Astrocyte (in vitro differentiated cells and primary cell): ENCODE measurements at regions not wholly inside any gene's neighbourhood (a gene's known extent, or its start where the extent isn't known, plus 50 kb on each side); places are given as distances from the start of the nearest gene placed in this dataset.

Source experiments
- EZH2 ChIP-seq: IDR thresholded peaks from 2 replicates; pipeline ENCODE4 v1.6.1; 2012; ENCODE audit warnings: mild to moderate bottlenecking, low read length, inconsistent platforms; ENCODE audit not compliant: insufficient read depth
- TF ChIP-seq, protein P1 (sequence below): IDR thresholded peaks from 2 replicates; pipeline ENCODE4 v1.5.1; 2011; ENCODE audit warnings: low read depth, mild to moderate bottlenecking, inconsistent platforms, low read length, moderate library complexity; ENCODE audit not compliant: insufficient read depth

- TF ChIP-seq, protein P1, sequence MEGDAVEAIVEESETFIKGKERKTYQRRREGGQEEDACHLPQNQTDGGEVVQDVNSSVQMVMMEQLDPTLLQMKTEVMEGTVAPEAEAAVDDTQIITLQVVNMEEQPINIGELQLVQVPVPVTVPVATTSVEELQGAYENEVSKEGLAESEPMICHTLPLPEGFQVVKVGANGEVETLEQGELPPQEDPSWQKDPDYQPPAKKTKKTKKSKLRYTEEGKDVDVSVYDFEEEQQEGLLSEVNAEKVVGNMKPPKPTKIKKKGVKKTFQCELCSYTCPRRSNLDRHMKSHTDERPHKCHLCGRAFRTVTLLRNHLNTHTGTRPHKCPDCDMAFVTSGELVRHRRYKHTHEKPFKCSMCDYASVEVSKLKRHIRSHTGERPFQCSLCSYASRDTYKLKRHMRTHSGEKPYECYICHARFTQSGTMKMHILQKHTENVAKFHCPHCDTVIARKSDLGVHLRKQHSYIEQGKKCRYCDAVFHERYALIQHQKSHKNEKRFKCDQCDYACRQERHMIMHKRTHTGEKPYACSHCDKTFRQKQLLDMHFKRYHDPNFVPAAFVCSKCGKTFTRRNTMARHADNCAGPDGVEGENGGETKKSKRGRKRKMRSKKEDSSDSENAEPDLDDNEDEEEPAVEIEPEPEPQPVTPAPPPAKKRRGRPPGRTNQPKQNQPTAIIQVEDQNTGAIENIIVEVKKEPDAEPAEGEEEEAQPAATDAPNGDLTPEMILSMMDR, result no peak
- TF ChIP-seq EZH2, result no peak
Observed at GRCh38 chr5:171589461-171589860, 170.0 kb downstream of the FGF18 start.
